GM19438 (cell line): ENCODE measurements at regions not wholly inside any gene's neighbourhood (a gene's known extent, or its start where the extent isn't known, plus 50 kb on each side); places are given as distances from the start of the nearest gene placed in this dataset.

Experiments used
- ATAC-seq: cut with Tn5 transposase; IDR thresholded peaks from one replicate; pipeline ENCODE4 v1.9.1; 2021; ENCODE audit warnings: low read depth; ENCODE audit not compliant: unreplicated experiment

DNA sequence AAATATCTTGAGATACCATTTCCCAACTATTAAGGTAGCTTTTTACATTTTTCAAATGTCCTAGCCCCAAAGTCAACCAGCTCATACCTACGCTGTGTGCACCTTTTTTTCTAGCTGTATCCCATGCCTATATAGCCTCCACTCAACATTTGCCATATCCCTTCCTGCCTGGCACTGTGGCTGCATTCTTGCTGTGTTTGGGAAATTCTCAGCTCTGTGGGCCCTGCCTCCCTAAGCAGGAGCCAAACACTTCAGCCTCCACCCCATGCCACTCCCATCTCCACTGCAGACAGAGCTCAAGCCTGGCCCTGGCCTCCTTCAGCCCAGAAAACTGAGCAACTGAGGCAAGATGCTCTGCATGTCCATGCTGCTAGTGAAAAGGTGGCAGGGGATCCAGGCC, 141.3 kb downstream of the RAB11FIP2 start:
- ATAC-seq: no peak

DNA sequence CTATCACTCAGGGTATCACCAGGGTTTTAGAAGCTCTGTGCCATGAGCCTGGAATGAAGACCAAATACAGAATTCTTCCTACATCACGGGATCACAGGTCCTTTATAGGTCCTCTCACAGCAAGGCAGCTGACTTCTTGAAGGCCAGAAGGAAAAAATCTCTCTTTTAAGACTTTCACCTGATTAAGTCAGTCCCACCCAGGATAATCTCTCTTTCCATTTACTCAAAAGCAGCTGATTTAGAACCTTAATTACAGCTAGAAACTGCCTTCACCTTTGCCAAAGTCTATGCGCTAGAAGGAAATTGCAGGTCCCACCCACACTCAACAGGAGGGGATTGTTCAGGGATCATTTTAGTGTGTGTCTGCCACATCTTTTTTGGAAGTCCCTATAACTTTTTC, 135.1 kb downstream of the RAB11FIP2 start:
- no peak for ATAC-seq

DNA sequence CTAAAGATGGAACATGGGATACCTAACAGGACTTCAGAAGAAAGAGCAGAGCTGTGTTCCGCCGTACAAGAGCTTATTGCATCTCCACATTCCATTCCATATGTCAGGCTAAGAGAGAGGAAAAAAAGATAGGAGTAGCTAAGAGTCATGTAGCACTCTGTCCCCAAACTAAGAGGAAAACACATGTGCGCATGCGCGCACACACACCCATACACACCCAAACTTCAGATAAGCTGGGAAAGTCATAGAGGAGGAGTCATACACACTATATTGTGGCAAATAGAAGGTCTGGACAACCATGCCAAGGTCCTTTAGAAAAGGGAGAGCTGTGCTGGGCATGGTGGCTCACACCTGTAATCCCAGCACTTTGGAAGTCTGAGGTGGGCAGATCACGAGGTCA, 132.4 kb downstream of the RAB11FIP2 start:
- no peak for ATAC-seq

DNA sequence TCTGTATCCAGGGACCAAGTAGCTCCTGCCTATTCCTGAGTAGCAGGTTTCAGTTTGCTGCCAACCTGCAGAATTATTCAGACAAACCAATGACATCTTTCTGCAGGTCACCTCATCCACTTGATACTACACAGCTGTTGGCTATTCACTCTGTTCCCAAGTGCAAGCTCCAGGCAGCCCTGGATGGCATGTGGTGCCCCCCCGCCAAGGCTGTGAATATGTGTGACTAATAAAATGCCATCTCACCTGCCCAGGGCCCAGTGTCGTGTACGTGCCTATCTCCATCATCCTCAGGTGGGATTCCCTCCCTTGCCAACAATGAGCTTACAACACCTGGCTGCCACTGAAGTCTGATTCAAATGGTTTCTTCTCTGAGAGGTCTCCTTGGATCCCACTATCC, 125.8 kb downstream of the RAB11FIP2 start:
- ATAC-seq: no peak

DNA sequence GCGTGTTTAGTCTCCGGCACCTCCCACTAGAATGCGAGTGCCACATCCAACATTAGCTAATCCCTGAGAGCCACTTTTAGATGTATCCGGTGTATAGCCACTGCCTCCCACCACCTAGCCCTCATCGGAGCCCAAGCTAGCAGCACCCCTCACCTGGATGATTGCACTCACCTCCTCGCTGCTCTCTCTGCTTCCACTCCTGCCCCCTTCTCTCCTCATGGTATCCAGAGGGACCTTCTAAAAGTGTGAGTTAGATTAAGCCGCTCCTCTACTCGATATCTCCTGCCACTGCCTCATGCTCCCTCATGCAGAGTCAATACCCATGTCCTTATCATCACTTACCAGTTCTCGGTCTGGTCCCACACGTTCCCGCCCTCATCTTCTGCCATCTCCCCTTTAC, 125.3 kb downstream of the RAB11FIP2 start:
- no peak for ATAC-seq

DNA sequence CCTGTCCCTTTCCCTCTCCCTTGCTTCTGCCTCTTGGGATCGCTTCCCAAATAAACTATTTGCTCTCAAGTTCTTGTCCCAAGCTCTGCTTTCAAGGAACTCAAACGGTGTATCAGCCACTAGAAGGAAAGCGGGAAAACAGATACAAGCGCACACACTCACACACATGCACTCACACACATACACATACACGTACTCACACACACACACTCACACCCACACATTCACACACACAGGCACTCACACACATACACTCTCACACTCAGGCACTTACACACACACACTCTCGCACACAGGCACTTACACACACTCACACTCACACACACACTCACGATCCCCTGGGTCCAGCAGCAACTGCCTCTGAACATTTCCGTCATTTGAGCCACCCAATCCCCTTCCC, 121.9 kb downstream of the RAB11FIP2 start:
- no peak for ATAC-seq

DNA sequence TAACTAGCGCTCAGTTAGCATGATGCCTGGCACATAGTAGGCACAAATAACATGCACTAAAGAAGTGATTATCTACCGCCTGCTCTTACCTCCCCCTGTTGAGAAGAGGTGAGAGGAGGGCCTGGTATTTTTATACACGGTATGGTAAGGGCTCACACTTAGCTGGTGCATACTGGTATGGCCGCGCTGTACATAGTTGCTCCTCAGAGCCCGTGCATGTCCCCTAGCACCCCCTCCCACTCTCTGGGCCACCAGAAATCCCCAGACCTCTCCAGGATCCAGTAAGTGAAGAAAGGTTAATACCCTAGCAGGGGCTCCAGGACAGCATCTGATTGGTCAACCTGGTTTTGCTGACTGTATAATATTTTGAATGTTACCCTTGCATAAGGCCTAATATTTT, 121.4 kb downstream of the RAB11FIP2 start:
- no peak for ATAC-seq

DNA sequence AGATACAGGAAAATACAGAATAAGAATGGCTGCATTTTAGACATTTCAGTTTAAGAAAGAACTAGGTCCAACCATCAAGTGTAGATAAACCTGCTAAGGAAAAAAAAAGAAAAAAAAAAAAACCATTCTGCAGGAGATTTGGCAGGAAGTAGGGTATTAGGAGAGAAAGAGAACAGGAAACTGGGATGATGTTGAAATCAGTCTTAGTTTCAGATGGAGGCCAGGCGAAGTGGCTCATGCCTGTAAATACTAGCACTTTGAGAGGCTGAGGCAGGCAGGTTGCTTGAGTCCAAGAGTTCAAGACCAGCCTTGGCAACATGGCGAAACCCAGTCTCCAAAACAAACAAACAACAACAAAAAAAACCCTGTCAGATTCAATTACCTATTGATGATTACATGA, 120.2 kb downstream of the RAB11FIP2 start:
- no peak for ATAC-seq

DNA sequence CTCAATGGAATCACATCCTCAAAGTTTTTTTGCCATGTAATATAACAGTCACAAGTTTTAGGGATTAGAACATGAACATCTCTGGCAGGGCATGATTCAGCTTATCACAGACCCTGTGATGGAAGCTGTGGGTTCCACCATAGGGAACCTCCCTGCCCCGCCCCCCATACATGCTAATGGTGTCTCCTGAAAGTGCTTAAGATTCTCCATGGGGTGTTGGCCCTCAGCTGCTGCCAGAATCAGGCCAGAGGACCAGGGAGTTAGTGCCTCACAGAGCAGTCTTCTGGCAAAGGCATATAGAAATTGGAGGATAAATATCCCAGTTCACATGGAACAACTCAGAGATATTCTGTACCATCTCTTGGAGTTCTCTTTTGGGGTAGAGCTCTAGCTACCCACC, 119.4 kb downstream of the RAB11FIP2 start:
- no peak for ATAC-seq

DNA sequence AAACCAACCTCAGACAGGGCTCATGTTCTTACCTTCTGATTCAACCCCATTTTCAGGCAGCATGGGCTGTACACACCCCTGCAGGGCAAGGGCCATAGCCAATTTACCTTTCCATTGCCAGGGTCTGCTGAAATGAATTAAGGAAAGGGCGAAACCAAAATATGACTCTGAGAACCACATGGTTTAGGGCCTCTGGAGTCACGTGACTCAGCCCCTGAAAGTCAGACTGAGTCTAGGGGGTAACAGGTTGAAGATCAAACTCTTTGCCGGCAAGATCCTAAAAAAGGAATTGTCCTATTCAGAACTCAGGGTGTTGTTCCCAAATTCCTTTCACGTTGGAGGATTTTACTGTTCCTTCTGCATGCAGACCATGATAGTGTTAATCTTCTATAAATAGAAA, 118.9 kb downstream of the RAB11FIP2 start:
- ATAC-seq: no peak

DNA sequence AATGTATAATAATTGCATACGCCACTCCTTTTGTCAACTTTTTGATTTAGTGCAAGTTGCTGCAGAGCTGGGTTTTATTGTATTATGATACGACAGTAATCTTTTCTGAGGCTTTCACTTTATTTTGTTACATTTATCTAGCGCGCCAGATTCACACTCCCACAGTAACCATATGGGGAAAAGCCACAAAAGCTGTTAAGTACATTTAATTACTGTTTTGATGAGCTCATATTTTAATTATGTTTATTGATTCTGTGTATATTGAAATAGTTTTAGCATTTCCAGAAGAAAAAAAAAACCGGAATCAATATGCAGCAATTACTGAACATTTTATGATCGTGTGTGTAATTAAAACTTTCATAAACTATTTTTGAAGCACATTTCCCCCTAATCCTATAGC, 118.5 kb downstream of the RAB11FIP2 start:
- no peak for ATAC-seq

DNA sequence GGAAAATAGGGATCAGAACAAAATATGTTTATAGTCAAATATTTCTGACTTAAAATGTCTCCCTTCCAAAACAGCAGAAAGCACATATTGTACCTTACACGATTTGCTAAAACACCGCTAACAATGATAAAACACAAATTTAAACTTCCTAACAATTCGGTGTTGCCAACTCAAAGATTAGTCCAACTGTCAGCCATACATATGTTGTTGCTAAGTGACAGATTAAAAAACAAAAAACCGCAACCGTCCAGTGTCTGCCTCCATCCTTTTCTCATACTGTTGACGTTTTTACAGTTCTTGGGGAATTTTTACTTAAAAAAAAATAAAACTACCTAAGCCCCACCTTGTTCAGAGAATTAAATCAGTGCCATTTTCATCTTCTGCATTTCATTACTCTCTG, 118.0 kb downstream of the RAB11FIP2 start:
- no peak for ATAC-seq

DNA sequence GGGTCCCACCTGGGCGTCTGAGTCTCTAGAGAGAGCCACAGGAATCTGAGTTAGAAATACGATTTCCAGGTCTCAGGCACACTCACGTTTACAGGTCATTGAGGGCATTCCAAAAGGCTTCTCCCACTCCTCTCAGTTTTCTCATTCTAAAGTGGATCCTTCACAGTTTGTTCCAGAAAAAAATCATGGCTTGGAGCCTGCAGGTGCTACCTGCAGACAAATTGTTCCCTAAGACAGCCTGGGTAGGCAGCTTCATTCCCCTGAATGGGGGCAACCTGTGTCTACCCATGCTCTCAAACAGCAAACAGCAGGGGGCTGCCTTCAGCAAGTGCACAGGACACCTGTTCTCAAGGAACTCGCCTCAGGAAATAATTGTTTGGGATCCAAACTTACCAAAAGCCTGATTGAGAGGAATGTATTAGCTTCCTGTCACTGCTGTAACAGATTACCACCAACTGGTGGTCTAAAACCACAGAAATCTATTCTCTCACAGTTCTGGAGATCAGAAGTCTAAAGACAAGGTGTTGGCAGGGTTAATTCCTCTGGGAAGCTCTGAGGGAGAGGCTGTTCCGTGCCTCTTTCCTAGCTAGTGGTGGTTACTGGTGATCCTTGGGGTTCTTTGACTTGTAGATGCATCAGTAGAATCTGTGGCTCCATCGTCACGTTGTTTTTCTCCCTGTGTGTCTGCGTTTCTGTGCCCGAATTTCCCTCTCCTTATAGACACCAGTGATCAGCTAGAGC, 117.2 kb downstream of the RAB11FIP2 start:
- ATAC-seq: no peak

DNA sequence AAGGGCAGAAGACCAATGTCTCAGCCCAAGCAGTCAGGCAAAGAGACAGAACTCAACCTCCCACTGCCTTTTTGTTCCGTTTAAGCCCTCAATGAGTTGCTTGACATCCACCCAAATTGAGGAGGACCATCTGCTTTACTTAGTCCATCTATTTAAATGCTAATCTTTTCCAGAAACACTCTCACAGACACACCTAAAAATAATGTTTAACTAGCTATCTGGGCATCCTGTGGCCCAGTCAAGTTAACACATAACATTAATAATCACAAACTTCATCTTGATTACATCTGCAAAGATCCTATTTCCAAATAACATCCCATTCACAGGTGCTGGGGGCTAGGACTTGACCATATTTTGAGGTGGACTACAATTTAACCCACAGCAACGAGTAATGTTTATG, 115.7 kb downstream of the RAB11FIP2 start:
- ATAC-seq: no peak

DNA sequence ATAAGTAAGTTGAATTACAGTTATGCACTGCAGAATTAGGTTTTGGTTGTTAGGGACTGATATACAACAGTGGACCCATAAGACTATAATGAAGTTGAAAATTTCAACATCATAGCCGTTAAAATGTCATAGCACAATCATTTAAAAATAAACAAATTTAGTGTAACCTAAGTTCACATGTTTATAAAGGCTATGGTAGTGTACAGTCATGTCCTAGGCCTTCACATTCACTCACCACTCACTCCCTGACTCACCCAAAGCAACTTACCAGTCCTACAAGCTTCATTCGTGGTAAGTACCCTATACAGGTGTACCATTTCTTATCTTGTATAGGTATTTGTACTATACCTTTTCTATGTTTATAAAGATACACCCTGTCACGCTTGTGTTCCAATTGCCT, 113.7 kb downstream of the RAB11FIP2 start:
- no peak for ATAC-seq

DNA sequence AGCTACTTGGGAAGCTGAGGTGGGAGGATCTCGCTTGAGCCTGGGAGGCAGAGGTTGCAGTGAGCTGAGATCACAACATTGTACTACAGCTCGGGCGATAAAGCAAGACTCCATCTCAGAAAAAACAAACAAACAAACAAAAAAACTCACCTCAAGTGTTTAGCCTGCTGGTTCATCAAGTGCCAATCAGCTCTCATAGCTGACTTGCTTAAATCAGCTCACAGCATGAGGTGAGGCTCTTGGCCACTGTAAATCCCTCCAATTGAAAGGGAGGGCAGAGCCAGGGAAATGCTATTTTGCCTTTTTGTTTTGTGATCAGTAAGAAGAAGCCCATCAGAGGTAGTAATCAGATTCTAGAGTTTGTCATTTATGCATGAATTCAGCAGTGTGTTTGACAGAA, 112.3 kb downstream of the RAB11FIP2 start:
- no peak for ATAC-seq

DNA sequence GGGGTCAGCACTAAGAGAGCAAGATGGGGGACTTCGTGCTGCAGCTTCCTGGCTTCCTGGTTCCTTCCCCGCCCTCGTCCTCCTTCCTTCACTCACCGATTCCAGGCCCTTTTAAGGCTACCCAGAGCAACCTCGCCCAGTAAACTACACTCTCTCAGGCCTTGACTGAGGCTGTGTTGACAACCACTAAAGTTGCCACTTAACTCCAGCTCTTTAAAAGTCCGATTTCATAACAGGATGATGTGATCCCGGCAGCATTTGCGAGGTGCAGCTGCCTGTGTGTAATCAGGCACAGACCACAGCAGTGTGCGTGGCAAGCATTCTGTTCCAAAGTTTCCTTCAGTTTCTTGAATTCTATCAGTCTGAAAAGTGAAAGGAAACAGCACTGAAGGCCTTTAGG, 110.6 kb downstream of the RAB11FIP2 start:
- ATAC-seq: no peak

DNA sequence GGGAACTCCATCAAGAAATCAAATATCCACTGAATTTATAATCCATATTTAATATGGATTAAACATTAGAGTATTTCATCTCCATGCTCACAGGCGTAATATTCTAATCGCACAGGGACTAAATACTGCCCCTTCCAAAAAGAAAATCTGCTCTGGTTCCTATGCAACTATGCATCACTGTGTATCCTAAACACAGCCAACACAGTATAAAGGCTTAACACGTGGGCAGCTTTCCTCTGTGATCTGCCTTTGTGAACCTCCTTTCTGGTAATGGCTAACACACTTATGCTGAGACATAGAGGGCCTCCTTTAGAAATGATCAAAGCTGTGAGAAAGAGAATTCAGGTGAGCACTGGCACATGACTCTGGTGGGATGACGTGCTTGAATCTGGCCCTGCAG, 110.2 kb downstream of the RAB11FIP2 start:
- ATAC-seq: no peak

DNA sequence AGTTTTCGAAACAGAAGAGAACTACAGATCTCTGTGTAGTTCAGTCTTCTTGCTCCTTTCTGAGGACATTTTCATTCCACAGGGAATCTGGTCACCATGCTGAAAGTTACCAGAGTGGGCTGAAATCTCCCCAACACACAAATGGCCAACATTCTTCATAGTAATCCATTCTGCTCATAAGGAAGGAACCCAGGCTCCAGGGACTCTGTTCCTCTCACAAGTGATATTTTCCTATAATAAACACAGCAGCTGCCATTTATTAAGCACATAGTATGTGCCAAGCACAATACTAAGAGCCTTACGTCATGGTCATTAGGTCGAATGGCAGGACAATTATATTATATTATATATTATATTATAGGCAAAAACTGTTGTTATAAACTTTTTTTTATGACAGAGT, 109.8 kb downstream of the RAB11FIP2 start:
- ATAC-seq: no peak

DNA sequence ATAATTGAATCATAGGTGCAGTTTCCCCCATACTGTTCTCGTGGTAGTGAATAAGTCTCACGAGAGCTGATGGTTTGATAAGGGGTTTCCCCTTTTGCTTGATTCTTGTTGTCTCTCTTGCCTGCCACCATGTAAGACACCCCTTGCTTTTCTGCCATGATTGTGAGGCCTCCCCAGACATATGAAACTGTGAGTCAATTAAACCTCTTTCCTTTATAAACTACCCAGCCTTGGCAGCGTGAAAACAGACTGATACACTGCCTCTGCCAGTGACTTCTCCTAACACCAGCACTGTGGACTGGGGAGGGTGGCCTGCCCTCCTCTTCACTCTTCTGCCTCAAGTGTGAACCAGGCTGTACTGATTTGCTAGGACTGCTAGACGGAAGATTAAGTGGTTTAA, 108.6 kb downstream of the RAB11FIP2 start:
- ATAC-seq: no peak

DNA sequence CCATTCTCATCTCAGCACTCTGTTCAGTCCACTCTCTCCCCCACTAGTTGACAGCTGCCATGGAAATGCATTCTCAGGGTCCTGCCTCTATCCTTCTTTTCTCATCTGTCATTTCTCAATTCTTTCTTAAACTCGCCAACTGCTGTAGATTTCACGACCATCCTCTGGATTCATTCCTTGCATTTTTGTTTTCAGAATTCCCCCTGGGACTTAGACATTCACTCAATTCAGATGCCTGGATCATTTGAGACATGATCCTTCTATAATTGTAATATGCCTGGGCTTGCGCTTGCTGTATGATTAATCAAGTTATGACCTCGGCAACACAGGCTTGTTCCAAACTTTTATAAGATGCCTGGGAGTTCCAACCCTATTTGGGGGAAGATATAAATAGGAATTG, 104.5 kb downstream of the RAB11FIP2 start:
- no peak for ATAC-seq

DNA sequence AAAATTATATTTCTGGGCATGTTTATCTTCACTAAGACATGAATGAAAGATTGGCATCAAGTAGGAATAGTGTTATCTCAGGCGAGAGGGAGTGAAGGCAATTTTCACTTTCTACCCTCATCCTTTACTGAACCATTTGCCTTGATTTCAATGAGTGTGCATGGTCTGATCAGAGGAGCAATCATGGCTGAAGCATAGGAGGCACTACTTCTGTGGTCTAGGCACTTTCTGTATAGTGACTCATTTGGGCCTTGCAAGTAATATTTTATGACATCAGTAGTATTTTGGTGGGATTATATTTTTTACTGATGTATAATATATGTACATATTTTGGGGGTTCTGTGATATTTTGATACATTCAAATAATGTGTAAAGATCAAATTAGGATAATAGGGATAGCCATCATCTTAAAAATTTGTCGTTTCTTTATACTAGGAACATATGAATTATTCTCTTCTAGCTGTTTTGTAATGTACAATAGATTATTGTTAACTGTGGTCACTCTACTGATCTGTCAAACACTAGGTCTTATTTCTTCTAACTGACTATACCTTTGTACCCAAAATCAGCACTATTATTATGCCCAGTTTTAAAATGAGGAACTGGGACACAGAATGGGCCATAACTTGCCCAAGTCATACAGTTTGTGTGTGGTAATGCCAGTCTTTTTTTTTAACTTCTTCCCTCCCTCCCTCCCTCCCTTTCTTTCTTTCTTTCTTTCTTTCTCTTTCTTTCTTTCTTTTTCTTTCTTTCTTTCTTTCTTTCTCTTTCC, 101.9 kb downstream of the RAB11FIP2 start:
- ATAC-seq: no peak
